Right lung (tissue), 2 donors: ENCODE measurements at regions not wholly inside any gene's neighbourhood (a gene's known extent, or its start where the extent isn't known, plus 50 kb on each side); places are given as distances from the start of the nearest gene placed in this dataset.
A peak's percentile ranks its signal among the peaks of the same experiment; 100 is the strongest.

ENCODE experiments used
- DNase-seq, 2 donors: peaks; one replicate each; pipeline ENCODE4 v3.0.0-alpha.2; 2013

GRCh38 chr16:64412578-64413280, 709.1 kb downstream of the CDH11 start:
- DNase-seq = no peak

GRCh38 chr16:64410306-64410705, 711.6 kb downstream of the CDH11 start:
- no peak for DNase-seq

GRCh38 chr16:64409783-64410210, 712.1 kb downstream of the CDH11 start:
- no peak for DNase-seq

- no peak for DNase-seq
These were observed 713.2 kb downstream of the CDH11 start for GRCh38 chr16:64408699-64409098.

GRCh38 chr16:64406770-64407181, 715.1 kb downstream of the CDH11 start:
- no peak for DNase-seq

GRCh38 chr16:64403352-64403751, 718.5 kb downstream of the CDH11 start:
- DNase-seq = no peak

- no peak for DNase-seq
These were observed 723.1 kb downstream of the CDH11 start for GRCh38 chr16:64398793-64399192.

- DNase-seq = peak in 1 of 2 donors; percentile 52
These were observed 723.8 kb downstream of the CDH11 start for GRCh38 chr16:64397945-64398508.

- DNase-seq = no peak
These were observed 724.8 kb downstream of the CDH11 start for GRCh38 chr16:64397042-64397441.

GRCh38 chr16:64394061-64394460, 727.8 kb downstream of the CDH11 start:
- no peak for DNase-seq

- DNase-seq = no peak
These were observed 729.4 kb downstream of the CDH11 start for GRCh38 chr16:64392456-64392855.

GRCh38 chr16:64391063-64391600, 730.7 kb downstream of the CDH11 start:
- no peak for DNase-seq

GRCh38 chr16:64390102-64390501, 731.8 kb downstream of the CDH11 start:
- no peak for DNase-seq

GRCh38 chr16:64384636-64385035, 737.2 kb downstream of the CDH11 start:
- DNase-seq = no peak

GRCh38 chr16:64381979-64382378, 739.9 kb downstream of the CDH11 start:
- no peak for DNase-seq

GRCh38 chr16:64380751-64381150, 741.1 kb downstream of the CDH11 start:
- DNase-seq = no peak

- no peak for DNase-seq
These were observed 746.4 kb downstream of the CDH11 start for GRCh38 chr16:64375391-64375980.

GRCh38 chr16:64370112-64370511, 751.8 kb downstream of the CDH11 start:
- no peak for DNase-seq

GRCh38 chr16:64365448-64365931, 756.4 kb downstream of the CDH11 start:
- DNase-seq = no peak

GRCh38 chr16:64364894-64365293, 757.0 kb downstream of the CDH11 start:
- no peak for DNase-seq

GRCh38 chr16:64364416-64364815, 757.4 kb downstream of the CDH11 start:
- no peak for DNase-seq

GRCh38 chr16:64364016-64364415, 757.8 kb downstream of the CDH11 start:
- no peak for DNase-seq

- DNase-seq = no peak
These were observed 758.8 kb downstream of the CDH11 start for GRCh38 chr16:64363039-64363438.
